CD14-positive monocyte (primary cell): ENCODE measurements at regions not wholly inside any gene's neighbourhood (a gene's known extent, or its start where the extent isn't known, plus 50 kb on each side); places are given as distances from the start of the nearest gene placed in this dataset.

Source experiments
- DNase-seq, 3 donors: peaks; one replicate each; pipeline ENCODE4 v3.0.0-alpha.2; 2011 to 2022
- H2AFZ ChIP-seq: 2 replicates; pipeline ENCODE4 v1.6.0; 2012; ENCODE audit warnings: mild to moderate bottlenecking, low read depth, low read length, inconsistent platforms; ENCODE audit not compliant: insufficient read depth, poor library complexity, severe bottlenecking
- H3K27ac ChIP-seq, 2 donors: 1 replicate in 1 of 2; 2 replicates in 1 of 2; pipeline ENCODE4 v1.5.1; 2012 to 2013; ENCODE audit warnings: low read length in 2 of 2, control low read depth in 1 of 2, inconsistent platforms in 1 of 2, low read depth in 1 of 2, mild to moderate bottlenecking in 1 of 2
- H3K27me3 ChIP-seq, 2 donors: one replicate each; pipeline versions ENCODE4 v1.6.0 to v1.6.1; 2011 to 2013; ENCODE audit warnings: low read length in 2 of 2; ENCODE audit not compliant: control insufficient read depth in 2 of 2, insufficient read depth in 2 of 2
- H3K36me3 ChIP-seq, 2 donors: replicated peaks in 1 of 2; 1 replicate in 1 of 2; 2 replicates in 1 of 2; pipeline versions ENCODE4 v1.5.1 to v1.6.1; 2012 to 2013; ENCODE audit warnings: low read length in 2 of 2, control low read depth in 1 of 2, inconsistent platforms in 1 of 2, mild to moderate bottlenecking in 1 of 2; ENCODE audit not compliant: insufficient read depth in 2 of 2, control insufficient read depth in 1 of 2
- H3K4me1 ChIP-seq, 2 donors: 1 replicate in 1 of 2; 2 replicates in 1 of 2; pipeline versions ENCODE4 v1.5.1 to v1.6.1; 2012 to 2013; ENCODE audit warnings: low read length in 2 of 2, control low read depth in 1 of 2, inconsistent platforms in 1 of 2, mild to moderate bottlenecking in 1 of 2, moderate library complexity in 1 of 2; ENCODE audit not compliant: insufficient read depth in 2 of 2, control insufficient read depth in 1 of 2
- H3K4me2 ChIP-seq: replicated peaks from 2 replicates; pipeline ENCODE3; 2012; ENCODE audit warnings: low read length, moderate library complexity, mild to moderate bottlenecking; ENCODE audit not compliant: poor library complexity, severe bottlenecking; ENCODE audit errors: extremely low read depth
- H3K4me3 ChIP-seq, 3 experiments: fragments of 200-600 bp in 1 of 3; sonication (generic) in 1 of 3; replicated peaks in 1 of 3; 1 replicate in 2 of 3; 2 replicates in 1 of 3; pipeline ENCODE4 v1.5.1; 2011 to 2013; ENCODE audit warnings: low read length in 3 of 3, mild to moderate bottlenecking in 3 of 3, control low read depth in 2 of 3, low read depth in 2 of 3, inconsistent platforms in 1 of 3, moderate library complexity in 1 of 3
- H3K79me2 ChIP-seq: 2 replicates; pipeline ENCODE4 v1.6.0; 2012; ENCODE audit warnings: mild to moderate bottlenecking, control low read depth, inconsistent platforms, low read length, moderate library complexity; ENCODE audit not compliant: insufficient read depth
- H3K9ac ChIP-seq: 2 replicates; pipeline ENCODE4 v1.6.0; 2017; ENCODE audit warnings: low read length, mild to moderate bottlenecking; ENCODE audit not compliant: insufficient read depth, poor library complexity, severe bottlenecking
- H3K9me3 ChIP-seq, 2 donors: replicated peaks in 1 of 2; 1 replicate in 1 of 2; 2 replicates in 1 of 2; pipeline versions ENCODE4 v1.5.1 to v1.6.1; 2012 to 2013; ENCODE audit warnings: low read length in 2 of 2, control low read depth in 1 of 2; ENCODE audit not compliant: control insufficient read depth in 1 of 2, insufficient read depth in 1 of 2
- H4K20me1 ChIP-seq: 2 replicates; pipeline ENCODE4 v1.6.0; 2012; ENCODE audit warnings: mild to moderate bottlenecking, low read length, control low read depth, moderate library complexity; ENCODE audit not compliant: insufficient read depth
- H3K27ac Mint-ChIP-seq, 7 donors: one replicate each; pipeline ENCODE4 v1.8.0; 2020; ENCODE audit warnings: mild to moderate bottlenecking in 7 of 7, mixed read lengths in 7 of 7, moderate library complexity in 6 of 7, inconsistent platforms in 2 of 7
- H3K27me3 Mint-ChIP-seq, 3 donors: one replicate each; pipeline ENCODE4 v1.8.0; 2021 to 2022; ENCODE audit warnings: low read depth in 3 of 3, mild to moderate bottlenecking in 3 of 3, mixed read lengths in 3 of 3, moderate library complexity in 3 of 3, inconsistent platforms in 1 of 3
- H3K36me3 Mint-ChIP-seq, 2 donors: one replicate each; pipeline ENCODE4 v1.8.0; 2020; ENCODE audit warnings: mixed read lengths in 2 of 2, inconsistent platforms in 1 of 2, mild to moderate bottlenecking in 1 of 2
- H3K4me1 Mint-ChIP-seq: one replicate; pipeline ENCODE4 v1.8.0; 2020; ENCODE audit warnings: mild to moderate bottlenecking, mixed read lengths
- H3K4me3 Mint-ChIP-seq, 2 donors: one replicate each; pipeline ENCODE4 v1.8.0; 2020; ENCODE audit warnings: mild to moderate bottlenecking in 2 of 2, mixed read lengths in 2 of 2, moderate library complexity in 1 of 2
- H3K9me3 Mint-ChIP-seq, 7 donors: one replicate each; pipeline ENCODE4 v1.8.0; 2020 to 2022; ENCODE audit warnings: mixed read lengths in 7 of 7, mild to moderate bottlenecking in 6 of 7, moderate library complexity in 6 of 7, inconsistent platforms in 2 of 7
- CTCF ChIP-seq: fragments of 200-600 bp; IDR thresholded peaks from one replicate; pipeline ENCODE4 v1.8.0; 2022; ENCODE audit warnings: antibody characterized with exemption, mild to moderate bottlenecking
- WGBS: methylation state at CpG from one replicate; pipeline ENCODE4 v1.1.5; 2013; ENCODE audit warnings: missing lambda C conversion rate; ENCODE audit not compliant: insufficient coverage; 5-methylcytosine and 5-hydroxymethylcytosine counted together
- intact Hi-C, 2 donors: fragments of 100-400 bp; cut with micrococcal nuclease; formaldehyde crosslinking; loops; one replicate each; pipeline versions ENCODE4 v1.15.0 to v1.15.1; 2023

GRCh38 chr16:86970279-86970678 lies 346.9 kb downstream of the C16orf95 start:
- Histone ChIP-seq H3K4me3 (no peak overlapping the region), H3K9me3 (no peaks in the 10 kb centered on the region), H3K79me2 (no peaks in the 10 kb centered on the region), H3K27ac (no peak overlapping the region), H2AFZ (no peak overlapping the region), H3K4me2 (no peak overlapping the region), H4K20me1 (no peaks in the 10 kb centered on the region), H3K36me3 (no peaks in the 10 kb centered on the region), H3K4me1 (no peaks in the 10 kb centered on the region), H3K27me3 (no peaks in the 10 kb centered on the region), H3K9ac (no peak overlapping the region)
- Mint-ChIP-seq H3K4me1 (no peaks in the 10 kb centered on the region), H3K4me3 (no peak overlapping the region), H3K36me3 (no peaks in the 10 kb centered on the region), H3K9me3 (peaks cover 0 to 4% (median 1%) of the 10 kb centered on the region in 7 donors), H3K27me3 (peaks cover 10 to 15% (median 14%) of the 10 kb centered on the region in 3 donors), H3K27ac (no peak overlapping the region)
- no peak for TF ChIP-seq CTCF
- WGBS = 84% methylated on average over 3 of the region's 6 CpGs
- intact Hi-C loops = no loop called here
- DNase-seq = no peak

GRCh38 chr16:86970726-86971125 lies 346.5 kb downstream of the C16orf95 start:
- Mint-ChIP-seq H3K27me3 (peaks cover 13 to 15% (median 14%) of the 10 kb centered on the region in 3 donors), H3K27ac (no peak overlapping the region), H3K4me3 (no peak overlapping the region), H3K4me1 (peaks cover 2% of the 10 kb centered on the region), H3K36me3 (no peaks in the 10 kb centered on the region), H3K9me3 (peaks cover 0 to 4% (median 2%) of the 10 kb centered on the region in 7 donors)
- no peaks in the 10 kb centered on the region for H3K79me2 ChIP-seq
- no peak overlapping the region for H3K9ac ChIP-seq
- WGBS = 95% methylated on average over 4 of the region's 4 CpGs
- intact Hi-C loops = no loop called here
- DNase-seq = no peak
- H3K4me2 ChIP-seq = no peak overlapping the region
- H3K9me3 ChIP-seq = no peaks in the 10 kb centered on the region
- no peak for TF ChIP-seq CTCF
- H4K20me1 ChIP-seq = no peaks in the 10 kb centered on the region
- H3K4me1 ChIP-seq = no peaks in the 10 kb centered on the region
- H3K27ac ChIP-seq = no peak overlapping the region
- no peaks in the 10 kb centered on the region for H3K27me3 ChIP-seq
- H3K4me3 ChIP-seq = no peak overlapping the region
- no peaks in the 10 kb centered on the region for H3K36me3 ChIP-seq
- no peak overlapping the region for H2AFZ ChIP-seq
